Kidney epithelial cell (primary cell): ENCODE measurements at regions not wholly inside any gene's neighbourhood (a gene's known extent, or its start where the extent isn't known, plus 50 kb on each side); places are given as distances from the start of the nearest gene placed in this dataset.

Experiments used
- DNase-seq: peaks from one replicate; pipeline ENCODE4 v3.0.0-alpha.2; 2010; ENCODE audit warnings: low read depth
- H3K27me3 ChIP-seq: 2 replicates; pipeline ENCODE4 v1.6.0; 2011; ENCODE audit warnings: low read length; ENCODE audit not compliant: control insufficient read depth, insufficient read depth
- H3K36me3 ChIP-seq: 2 replicates; pipeline ENCODE4 v1.5.1; 2011; ENCODE audit warnings: low read length; ENCODE audit not compliant: control insufficient read depth, insufficient read depth
- H3K4me3 ChIP-seq: 2 replicates; pipeline ENCODE4 v1.5.1; 2011; ENCODE audit warnings: low read depth, mild to moderate bottlenecking, control low read depth, low read length
- TF ChIP-seq, protein P1 (sequence below): IDR thresholded peaks from 2 replicates; pipeline ENCODE4 v1.5.1; 2011; ENCODE audit warnings: mild to moderate bottlenecking, moderate library complexity, low read length, control low read depth, inconsistent platforms; ENCODE audit not compliant: insufficient read depth, poor library complexity, severe bottlenecking

DNA sequence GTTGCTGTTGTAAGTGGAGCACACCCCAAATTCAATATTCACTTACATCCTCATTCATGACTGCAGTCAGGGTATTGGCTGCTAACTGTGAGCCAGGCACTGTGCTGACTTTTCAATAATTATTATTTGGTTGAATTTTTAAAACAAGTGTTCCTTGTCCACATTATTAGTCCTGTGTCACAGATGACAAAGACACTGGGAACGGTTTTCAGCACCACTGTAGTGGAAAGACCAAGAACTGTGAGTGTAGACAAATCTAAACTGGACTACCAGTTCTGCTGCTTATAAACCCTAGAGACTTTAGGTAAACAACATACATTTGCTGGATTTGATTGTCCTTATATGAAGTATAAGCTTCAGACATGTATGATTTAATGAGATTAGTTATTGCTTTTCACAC lies 197.7 kb upstream of the ROBO2 start:
- TF ChIP-seq, protein P1, sequence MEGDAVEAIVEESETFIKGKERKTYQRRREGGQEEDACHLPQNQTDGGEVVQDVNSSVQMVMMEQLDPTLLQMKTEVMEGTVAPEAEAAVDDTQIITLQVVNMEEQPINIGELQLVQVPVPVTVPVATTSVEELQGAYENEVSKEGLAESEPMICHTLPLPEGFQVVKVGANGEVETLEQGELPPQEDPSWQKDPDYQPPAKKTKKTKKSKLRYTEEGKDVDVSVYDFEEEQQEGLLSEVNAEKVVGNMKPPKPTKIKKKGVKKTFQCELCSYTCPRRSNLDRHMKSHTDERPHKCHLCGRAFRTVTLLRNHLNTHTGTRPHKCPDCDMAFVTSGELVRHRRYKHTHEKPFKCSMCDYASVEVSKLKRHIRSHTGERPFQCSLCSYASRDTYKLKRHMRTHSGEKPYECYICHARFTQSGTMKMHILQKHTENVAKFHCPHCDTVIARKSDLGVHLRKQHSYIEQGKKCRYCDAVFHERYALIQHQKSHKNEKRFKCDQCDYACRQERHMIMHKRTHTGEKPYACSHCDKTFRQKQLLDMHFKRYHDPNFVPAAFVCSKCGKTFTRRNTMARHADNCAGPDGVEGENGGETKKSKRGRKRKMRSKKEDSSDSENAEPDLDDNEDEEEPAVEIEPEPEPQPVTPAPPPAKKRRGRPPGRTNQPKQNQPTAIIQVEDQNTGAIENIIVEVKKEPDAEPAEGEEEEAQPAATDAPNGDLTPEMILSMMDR = no peak
- Histone ChIP-seq H3K27me3 (no peaks in the 10 kb centered on the region), H3K36me3 (no peaks in the 10 kb centered on the region), H3K4me3 (no peak overlapping the region)
- DNase-seq = no peak

DNA sequence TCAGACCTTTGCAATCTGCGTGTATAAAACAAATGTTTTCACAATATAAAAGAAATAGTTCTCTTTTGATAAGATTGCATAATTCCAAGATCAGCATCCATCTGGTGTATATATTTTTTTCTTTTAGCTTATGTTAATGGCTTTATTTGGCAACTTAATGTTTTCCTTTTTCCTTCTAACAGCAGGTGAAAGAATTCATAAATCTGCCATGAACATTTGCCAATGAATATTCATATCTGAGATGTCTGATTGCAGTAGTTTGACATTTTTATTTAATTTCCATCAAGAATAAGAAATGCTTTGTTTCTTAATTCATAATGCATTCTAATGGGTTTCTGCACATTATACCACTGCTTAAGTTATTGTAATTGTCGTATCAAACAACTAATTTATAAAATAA lies 184.4 kb upstream of the ROBO2 start:
- no peak overlapping the region for H3K4me3 ChIP-seq
- TF ChIP-seq, protein P1 = no peak
- no peaks in the 10 kb centered on the region for H3K36me3 ChIP-seq
- H3K27me3 ChIP-seq = no peaks in the 10 kb centered on the region
- DNase-seq = no peak

DNA sequence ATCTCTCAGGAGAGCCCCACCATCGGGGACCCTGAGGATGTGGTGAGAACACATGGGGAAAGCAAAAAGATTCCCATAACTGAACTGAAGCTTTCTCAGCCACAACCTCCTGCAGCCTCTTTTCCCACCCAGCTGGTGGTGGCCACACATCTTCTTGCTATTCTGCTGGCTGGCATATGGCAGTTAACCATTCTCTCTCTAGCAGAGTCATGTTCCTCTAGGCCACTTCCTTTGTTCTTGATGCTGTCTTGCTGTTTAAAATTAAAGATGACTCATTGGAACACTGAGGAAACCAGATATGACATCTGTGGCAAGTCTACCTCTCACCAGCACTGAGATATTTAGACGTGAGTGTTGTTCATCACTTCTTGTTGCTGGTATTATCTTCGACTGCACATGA lies 180.3 kb upstream of the ROBO2 start:
- H3K27me3 ChIP-seq = no peaks in the 10 kb centered on the region
- H3K36me3 ChIP-seq = no peaks in the 10 kb centered on the region
- TF ChIP-seq, protein P1 = no peak
- no peak overlapping the region for H3K4me3 ChIP-seq
- DNase-seq = no peak

DNA sequence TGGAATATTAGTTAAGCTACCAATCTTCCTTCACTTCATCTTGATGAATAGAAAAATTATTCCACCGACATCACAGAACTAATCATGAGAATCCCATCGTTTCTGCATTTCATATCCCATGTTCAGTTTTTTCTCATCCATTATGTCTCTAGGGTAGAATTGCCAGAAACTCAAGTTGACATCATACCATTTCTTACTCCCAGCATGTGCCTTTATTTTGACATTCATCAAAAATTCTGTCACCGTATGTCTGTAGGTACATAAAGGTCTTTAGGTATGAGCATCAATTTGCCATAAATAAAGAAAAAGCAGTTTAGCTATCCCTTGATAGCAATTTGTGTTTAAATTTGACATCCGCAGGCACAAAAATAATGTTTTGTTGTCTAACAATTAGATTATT lies 175.5 kb upstream of the ROBO2 start:
- Histone ChIP-seq H3K36me3 (no peaks in the 10 kb centered on the region), H3K27me3 (no peaks in the 10 kb centered on the region), H3K4me3 (no peak overlapping the region)
- TF ChIP-seq, protein P1 = no peak
- DNase-seq = no peak

DNA sequence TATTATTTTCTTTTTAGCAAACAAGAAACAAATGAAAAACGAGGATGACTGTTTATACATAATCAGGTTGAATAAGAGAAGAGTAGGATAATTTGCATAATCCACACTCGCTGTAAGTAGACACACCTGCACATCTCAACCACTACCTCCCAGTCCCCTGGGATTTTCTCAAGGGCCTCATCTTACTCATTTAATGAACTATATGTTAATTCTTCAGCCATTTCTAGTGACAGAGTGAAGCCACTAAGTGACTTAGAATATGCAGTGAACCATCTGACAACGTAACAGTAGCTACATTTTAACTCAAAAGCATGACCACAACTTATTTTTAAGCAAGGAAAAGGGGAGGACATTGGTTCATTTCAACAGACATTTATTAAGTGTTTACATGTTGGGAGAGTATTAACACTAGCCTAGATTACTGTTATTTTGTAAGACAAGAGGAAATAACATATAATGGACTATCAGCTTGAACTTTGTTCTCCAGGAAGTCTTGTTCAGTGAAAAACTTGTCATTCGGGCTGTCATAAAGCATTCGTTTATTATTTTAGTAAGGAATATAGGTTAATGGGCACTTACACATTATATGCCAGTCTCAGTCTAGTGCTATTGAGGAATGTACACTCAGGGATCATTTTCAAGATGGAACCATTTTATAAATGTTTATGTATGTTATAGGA lies 173.0 kb upstream of the ROBO2 start:
- TF ChIP-seq, protein P1 = no peak
- Histone ChIP-seq H3K27me3 (no peaks in the 10 kb centered on the region), H3K36me3 (no peaks in the 10 kb centered on the region), H3K4me3 (no peak overlapping the region)
- no peak for DNase-seq

DNA sequence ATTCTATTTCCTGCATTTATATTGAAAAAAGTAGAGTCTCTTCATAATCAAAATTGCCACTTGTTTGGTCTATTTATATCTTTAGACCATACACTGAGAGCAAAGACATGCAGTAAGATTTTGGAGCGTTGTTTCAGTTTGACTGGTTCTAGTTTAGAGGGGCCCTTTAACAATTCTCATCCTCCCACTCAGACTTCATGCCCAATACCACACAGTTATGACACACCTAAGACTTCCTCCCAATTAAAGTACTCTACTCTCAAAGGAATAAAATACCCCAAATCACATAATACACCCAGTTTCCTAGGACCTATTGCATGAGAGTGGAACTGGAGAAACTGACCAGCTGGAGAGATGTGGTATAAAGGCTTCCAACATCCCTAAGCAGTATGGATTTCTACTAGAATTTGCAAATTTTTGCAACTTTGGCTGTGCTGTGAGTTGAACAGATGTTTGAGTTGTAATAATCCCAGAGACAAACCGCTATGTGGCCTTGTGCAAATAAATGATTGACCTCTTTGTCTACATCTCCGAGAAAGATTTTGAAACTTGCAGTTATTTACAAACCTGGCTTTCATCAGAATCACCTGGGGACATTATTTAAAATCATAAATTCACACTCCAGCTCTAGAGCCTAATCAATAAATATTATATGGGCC lies 170.0 kb upstream of the ROBO2 start:
- Histone ChIP-seq H3K27me3 (no peaks in the 10 kb centered on the region), H3K36me3 (no peaks in the 10 kb centered on the region), H3K4me3 (no peak overlapping the region)
- DNase-seq = no peak
- TF ChIP-seq, protein P1 = no peak
